ENCODE measurements at regions not wholly inside any gene's neighbourhood (a gene's known extent, or its start where the extent isn't known, plus 50 kb on each side); places are given as distances from the start of the nearest gene placed in this dataset.

DNA sequence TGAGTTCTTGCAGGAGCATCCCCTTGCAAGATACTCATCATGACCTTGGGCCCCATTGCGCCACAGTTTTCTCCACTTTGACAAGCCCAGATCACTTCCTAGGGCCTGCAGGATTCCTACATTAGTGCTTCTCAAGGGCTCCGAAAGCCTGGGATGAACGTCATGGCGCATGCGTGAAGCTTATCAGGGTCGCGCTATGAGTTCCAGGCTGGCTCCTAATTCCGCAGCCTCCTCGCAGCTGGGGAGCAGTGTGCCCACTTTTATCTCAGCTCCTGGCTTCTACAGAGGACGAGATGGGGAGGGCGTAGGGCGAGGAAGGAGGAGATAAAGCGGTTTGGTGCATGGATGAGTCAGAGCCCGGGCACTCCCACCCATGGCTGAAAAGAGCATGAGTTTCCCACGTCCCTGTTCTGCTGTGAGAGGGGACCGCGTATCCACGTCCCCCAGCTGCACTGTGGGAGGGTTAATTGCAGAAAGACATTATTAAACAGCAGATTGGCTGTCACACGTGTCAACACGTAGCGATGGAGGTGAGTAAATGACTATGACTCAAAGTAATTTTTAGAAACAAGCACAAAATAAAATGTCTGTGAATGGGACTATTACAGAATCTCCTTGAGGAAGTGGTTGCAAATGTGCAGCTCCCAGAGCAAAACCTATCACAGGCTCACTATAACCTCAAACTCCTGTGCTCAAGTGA, 72.9 kb upstream of the DSP start:
- peak; percentile 4 for DNase-seq

DNA sequence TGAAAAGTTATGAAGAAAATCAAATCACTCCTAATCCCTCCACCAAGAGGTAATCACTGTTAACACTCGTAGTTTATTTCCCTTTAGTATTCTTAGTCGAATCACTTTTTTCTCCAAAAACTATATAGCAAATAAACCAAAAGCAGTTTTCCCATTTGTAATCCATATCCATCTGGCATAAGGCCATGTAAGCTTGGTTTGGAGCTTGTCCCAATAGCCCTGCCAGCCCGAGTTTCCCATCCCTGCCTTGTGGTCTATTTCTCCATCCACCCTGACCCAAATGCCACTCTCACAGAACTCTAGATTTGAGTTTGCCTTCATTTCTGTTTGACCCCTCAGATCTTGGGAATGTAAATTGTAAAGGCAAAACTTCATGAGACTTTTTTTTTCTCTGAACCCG, 71.8 kb upstream of the DSP start:
- DNase-seq: no peak

DNA sequence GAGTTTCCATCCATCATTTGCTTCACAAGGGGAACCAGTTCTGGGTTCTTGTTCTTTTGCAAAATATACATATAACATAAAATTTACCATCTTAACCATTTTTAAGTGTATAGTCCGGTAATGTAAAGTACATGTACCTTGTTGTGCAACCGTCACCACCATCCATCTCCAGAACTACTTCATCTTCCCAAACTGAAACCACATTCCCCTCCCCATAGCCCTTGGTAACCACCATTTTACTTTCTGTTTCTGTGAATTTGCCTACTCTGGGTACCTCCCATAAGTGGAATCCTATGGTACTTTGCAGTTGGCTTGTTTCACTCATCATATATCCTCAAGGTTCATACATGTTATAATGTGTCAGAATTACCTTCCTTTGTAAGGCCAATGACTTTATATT, 70.3 kb upstream of the DSP start:
- DNase-seq: no peak

DNA sequence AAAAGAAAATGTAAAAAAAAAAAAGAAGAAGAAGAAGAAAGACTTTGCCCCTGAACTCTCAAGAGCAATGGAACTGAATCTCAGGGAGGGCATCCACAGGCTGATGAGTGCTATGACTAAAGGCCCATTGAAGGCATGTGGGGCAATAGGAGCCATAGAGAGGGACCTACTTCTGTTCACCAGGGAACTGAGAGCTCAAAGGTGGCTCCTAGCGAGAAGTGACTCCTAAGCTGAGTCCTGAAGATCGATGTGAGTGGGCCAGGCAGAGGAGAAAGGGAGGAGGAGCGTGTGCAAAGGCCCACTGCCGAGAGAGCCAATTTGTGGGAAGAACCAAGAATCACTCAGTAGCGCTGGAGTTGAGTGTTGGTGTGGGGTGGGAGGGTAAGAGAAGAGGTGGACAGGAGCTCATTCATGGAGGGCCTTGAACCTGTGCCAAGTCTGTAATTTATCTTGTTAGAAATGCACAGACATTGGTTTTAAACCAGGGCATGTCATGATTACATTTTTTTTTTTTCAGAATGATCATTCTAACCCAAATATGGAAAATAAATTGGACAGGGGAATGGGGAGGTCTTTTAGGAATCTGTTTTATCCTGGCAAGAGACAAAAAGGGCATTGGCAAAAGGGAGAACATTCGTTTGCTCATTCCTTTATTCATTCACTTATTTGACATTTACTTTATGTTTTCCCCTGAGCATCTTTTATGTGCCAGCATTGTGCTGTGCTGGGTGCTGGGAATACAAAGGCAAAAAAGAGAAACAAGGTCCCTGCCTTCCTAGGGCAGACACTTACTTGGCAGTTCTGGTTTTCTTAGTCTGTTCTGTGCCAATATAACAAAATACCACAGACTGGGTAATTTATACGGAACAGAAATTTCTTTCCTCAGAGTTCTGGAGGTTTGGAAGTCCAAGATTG, 67.4 kb upstream of the DSP start:
- no peak for DNase-seq

DNA sequence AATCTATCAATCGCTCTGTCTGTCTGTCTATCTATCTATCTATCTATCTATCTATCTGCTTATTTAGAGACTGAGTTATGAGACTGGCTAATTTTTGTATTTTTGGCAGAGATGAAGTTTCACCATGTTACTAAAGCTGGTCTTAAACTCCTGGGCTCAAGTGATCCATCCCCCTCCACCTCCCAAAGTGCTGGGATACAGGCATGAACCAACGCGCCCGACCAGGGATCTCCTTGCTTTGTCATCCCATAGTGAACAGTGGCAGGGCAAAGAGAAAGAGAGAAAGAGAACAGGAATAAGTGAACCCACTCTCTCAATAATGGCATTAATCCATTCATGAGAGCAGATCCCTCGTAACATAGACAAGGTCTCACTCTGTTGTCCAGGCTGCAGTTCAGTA, 66.4 kb upstream of the DSP start:
- DNase-seq: no peak

DNA sequence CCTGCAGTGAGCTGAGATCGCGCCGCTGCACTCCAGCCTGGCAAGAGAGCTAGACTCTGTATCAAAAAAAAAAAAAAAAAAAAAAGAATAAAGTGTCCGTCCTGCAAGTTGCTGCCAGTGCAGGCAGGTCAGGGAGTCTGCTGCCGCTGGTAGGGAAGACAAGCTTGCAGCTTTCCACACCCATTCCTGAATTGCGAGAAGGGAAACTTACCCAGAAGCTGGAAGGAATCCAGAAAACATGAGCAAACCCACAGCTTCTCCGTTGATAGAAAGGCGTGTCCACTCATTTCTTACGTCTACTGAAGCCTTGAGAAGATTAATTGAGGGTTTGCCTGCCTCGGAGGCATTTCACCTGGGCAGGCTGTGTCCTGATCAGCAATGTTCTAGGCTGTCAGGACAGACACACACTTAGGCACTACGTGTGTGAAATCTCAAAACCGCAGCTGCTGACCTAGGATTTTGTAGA, 61.6 kb upstream of the DSP start:
- DNase-seq: no peak

DNA sequence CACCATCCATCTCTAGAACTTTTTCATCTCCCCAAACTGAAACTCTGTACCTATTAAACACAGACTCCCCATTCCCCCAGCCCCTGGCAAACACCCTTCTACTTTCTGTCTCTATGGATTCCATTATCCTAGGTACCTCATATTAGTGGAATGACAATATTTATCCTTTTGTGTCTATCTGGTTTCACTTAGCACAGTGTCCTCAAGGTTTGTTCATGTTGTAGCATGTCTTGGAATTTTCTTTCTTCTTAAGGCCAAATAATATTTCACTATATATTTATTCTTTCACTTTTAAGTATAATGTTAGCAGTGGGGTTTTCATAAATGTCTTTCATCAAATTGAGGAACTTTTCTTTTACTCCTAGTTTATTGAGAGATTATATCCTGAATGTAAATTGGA, 56.8 kb upstream of the DSP start:
- no peak for DNase-seq

DNA sequence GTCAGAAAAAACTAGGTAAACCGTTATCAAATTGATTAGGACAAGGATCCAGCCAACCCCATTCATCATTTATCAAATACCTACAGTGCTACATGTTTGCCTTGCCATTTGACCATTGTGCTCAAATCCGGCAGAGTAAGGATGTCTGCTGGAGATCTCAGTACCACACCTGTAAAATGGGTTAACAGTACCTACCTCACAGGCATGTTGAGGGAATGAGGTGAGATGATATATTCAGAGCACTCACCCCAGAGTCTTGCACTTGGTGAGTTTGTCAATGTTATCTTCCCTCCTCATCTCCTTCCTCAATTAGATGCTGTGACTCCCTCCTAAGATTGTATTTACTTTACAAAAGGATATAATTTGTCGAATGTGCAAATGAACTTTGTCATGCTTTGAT, 54.5 kb upstream of the DSP start:
- DNase-seq: no peak

DNA sequence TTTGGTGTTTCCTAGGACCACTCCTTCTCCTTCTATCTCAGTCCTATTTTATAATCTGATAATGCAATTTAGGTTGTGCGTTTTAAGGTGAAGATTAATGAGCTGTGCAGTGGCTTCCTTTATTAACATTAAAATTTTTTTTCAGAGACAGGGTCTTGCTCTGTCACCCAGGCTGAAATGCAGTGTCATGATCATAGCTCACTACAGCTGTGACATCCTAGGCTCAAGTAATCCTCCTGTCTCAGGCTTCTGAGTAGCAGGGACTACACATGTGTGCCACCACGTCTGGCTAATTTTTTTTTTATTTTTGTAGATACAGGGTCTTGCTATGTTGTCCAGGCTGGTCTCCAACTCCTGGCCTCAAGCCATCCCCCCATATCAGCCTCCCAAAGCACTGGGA, 53.0 kb upstream of the DSP start:
- no peak for DNase-seq

DNA sequence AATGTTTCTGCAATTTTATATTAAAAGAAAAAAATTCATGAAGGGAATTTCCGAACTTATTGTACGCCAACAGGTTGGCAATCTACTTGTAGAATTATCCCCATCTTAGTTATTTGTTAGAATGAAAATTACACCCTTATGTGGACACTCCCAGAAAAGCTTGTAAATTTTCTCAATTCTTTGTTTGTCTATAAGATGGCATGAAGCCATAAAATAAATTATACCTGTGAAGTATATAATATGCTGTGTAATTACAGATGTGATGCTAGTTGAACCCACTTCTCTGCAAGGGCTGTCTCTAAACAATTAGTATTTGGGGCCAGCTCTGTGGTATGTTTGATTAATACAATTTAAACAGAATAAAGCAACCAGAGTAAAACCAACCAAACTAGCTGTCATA, 52.1 kb upstream of the DSP start:
- DNase-seq: no peak
